ENCODE measurements at regions not wholly inside any gene's neighbourhood (a gene's known extent, or its start where the extent isn't known, plus 50 kb on each side); places are given as distances from the start of the nearest gene placed in this dataset.
"Not testable (repeated sequence)": the region's sequence is repeated elsewhere in the genome, so short reads cannot be mapped to it uniquely, and the experiment has no call there.

DNA sequence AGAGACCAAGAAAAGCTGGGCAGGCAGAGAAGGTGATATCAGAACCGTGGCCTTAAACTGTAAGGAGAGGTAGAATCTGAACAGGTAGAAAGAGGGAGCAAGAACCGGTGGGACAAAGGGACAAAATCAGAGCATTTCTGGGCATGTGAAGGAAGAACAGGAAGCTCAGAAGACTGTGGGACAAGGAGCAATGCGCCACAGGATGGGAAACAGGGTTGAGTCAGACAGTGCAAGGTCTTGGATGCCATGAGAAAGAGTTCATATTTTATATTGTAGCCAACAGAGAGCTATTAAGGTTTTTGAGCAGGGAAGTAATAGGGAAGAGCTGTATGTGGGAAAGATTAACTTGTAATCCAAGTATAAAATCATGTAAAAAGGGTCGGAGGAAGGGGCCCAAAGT, 106.4 kb upstream of the UGP2 start:
- Histone ChIP-seq H3K4me3 (no peak overlapping the region), H3K27ac (peak overlapping the region in 1 of 4 donors; percentile 20), H3K27me3 (no peaks in the 10 kb centered on the region), H3K36me3 (no peaks in the 10 kb centered on the region), H3K9me3 (no peaks in the 10 kb centered on the region), H3K4me1 (peaks cover 0 to 5% (median 0%) of the 10 kb centered on the region in 3 donors)
- TF ChIP-seq POLR2AphosphoS5 (IDR thresholded peaks at IDR 0.05): no peak
- no peak for TF ChIP-seq POLR2A (IDR thresholded peaks at IDR 0.05)
- TF ChIP-seq, protein P1, sequence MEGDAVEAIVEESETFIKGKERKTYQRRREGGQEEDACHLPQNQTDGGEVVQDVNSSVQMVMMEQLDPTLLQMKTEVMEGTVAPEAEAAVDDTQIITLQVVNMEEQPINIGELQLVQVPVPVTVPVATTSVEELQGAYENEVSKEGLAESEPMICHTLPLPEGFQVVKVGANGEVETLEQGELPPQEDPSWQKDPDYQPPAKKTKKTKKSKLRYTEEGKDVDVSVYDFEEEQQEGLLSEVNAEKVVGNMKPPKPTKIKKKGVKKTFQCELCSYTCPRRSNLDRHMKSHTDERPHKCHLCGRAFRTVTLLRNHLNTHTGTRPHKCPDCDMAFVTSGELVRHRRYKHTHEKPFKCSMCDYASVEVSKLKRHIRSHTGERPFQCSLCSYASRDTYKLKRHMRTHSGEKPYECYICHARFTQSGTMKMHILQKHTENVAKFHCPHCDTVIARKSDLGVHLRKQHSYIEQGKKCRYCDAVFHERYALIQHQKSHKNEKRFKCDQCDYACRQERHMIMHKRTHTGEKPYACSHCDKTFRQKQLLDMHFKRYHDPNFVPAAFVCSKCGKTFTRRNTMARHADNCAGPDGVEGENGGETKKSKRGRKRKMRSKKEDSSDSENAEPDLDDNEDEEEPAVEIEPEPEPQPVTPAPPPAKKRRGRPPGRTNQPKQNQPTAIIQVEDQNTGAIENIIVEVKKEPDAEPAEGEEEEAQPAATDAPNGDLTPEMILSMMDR (IDR thresholded peaks at IDR 0.05): no peak
- no peak for TF ChIP-seq EP300 (IDR thresholded peaks at IDR 0.05)
- WGBS, 2 donors (ENCODE audit: low coverage in 1 of 2): 83 to 87% methylated on average over 4 of the region's 4 CpGs
- no peak for ATAC-seq

DNA sequence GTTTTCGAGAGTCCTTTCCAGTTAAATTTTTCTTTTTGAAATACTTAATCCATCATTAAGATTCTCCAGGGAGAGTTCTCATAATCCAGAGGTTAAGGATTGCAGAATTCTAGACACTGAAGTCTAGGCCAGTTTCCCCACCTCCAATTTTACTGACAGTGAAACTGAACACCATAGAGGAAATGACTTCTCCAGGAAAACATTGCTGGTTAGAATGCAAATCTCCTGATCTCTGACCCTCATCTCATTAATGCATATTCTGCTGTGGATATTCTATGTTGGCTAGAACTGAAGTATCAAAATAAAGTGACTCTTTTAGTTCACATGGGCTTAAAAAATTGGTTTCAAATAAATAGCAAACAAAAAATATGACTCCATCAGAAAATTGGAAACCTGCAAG, 105.8 kb upstream of the UGP2 start:
- H3K4me3 ChIP-seq: no peak overlapping the region
- H3K27me3 ChIP-seq: no peaks in the 10 kb centered on the region
- H3K9me3 ChIP-seq: no peaks in the 10 kb centered on the region
- peaks cover 0 to 5% (median 0%) of the 10 kb centered on the region in 3 donors for H3K4me1 ChIP-seq
- H3K27ac ChIP-seq: no peak overlapping the region
- TF ChIP-seq POLR2A (IDR thresholded peaks at IDR 0.05) (no peak), EP300 (IDR thresholded peaks at IDR 0.05) (no peak), POLR2AphosphoS5 (IDR thresholded peaks at IDR 0.05) (no peak)
- TF ChIP-seq, protein P1 (IDR thresholded peaks at IDR 0.05): no peak
- no peak for ATAC-seq
- WGBS, 2 donors (ENCODE audit: low coverage in 1 of 2): 52 to 60% methylated on average over 1 of the region's 1 CpG
- H3K36me3 ChIP-seq: no peaks in the 10 kb centered on the region

DNA sequence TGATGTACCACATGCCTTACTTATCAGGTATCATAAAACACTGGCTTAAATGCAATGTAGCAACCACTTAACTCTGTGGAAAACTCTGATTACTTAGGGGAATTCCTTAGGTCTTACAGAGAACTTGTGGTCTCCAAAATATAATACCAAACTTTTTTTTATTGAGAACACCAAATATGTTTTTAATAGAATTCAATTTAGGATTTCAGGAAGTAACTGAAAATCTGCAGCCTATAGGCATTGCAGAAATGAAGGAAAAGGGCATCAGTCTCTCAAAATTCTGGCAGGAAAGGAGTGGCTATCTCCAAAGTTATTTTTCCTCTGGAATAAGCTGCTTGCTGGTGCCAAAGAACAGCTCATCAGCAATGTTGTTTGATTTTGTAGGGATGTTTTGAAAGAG, 105.3 kb upstream of the UGP2 start:
- no peak for ATAC-seq
- no peak overlapping the region for H3K27ac ChIP-seq
- no peaks in the 10 kb centered on the region for H3K36me3 ChIP-seq
- no peak overlapping the region for H3K4me3 ChIP-seq
- no peaks in the 10 kb centered on the region for H3K27me3 ChIP-seq
- peaks cover 0 to 5% (median 0%) of the 10 kb centered on the region in 3 donors for H3K4me1 ChIP-seq
- no peaks in the 10 kb centered on the region for H3K9me3 ChIP-seq
- TF ChIP-seq, protein P1 (IDR thresholded peaks at IDR 0.05): no peak
- TF ChIP-seq EP300 (IDR thresholded peaks at IDR 0.05) (no peak), POLR2AphosphoS5 (IDR thresholded peaks at IDR 0.05) (no peak), POLR2A (IDR thresholded peaks at IDR 0.05) (no peak)

DNA sequence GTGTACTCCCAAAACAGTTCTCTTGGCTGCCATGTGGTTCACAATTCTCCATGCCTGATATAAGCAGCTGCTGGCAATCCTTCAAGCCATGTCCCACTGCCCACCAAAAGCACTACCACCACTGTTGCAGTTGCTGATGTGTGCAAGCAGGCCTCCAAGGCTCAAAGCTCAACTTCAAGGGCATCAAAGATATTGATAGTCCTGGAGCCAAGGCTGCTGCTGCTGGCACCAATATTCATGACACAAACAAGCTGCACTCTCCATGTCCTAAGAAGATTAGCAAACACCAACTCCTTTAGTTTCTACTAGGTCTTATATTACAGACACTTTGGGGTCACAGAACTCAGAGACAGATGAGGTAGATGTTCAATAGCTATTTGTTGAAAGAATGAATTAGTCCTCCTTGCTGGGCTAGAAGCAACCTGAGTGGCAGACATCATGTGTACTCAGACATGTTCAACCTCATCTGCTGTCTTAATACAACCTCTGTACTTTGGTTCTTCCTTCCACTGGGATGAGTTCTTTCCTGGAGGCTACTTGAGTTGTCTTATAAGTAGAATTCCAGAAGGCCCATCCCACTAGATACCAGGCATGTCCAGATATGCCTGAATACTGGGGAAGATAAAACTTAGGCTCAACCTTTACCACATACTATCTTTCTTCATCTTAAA, 104.5 kb upstream of the UGP2 start:
- H3K4me3 ChIP-seq: no peak overlapping the region
- H3K9me3 ChIP-seq: no peaks in the 10 kb centered on the region
- no peaks in the 10 kb centered on the region for H3K27me3 ChIP-seq
- TF ChIP-seq POLR2A (IDR thresholded peaks at IDR 0.05) (no peak), POLR2AphosphoS5 (IDR thresholded peaks at IDR 0.05) (no peak), EP300 (IDR thresholded peaks at IDR 0.05) (no peak)
- TF ChIP-seq, protein P1 (IDR thresholded peaks at IDR 0.05): no peak
- peak overlapping the region in 1 of 4 donors; percentile 6 for H3K27ac ChIP-seq
- no peaks in the 10 kb centered on the region for H3K36me3 ChIP-seq
- no peak for ATAC-seq
- H3K4me1 ChIP-seq: peaks cover 0 to 5% (median 0%) of the 10 kb centered on the region in 3 donors

DNA sequence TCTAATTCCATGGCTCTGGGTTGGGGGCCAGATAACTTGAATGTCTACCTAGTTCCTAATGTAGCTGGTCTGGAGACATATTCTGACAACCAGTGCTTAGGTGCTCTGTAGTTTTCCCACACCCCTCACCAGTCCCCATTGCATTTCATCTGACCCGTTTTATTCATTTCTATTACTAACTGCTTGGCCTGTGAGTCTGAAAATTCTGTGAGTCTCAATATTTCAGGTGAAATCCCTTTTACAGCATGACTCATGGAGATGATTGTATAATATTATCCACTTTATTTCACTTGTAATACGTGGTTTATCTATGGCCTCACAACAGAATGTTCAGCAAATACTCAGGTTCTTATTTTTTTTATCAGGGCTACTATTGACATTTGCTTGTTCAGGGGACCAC, 103.7 kb upstream of the UGP2 start:
- TF ChIP-seq POLR2AphosphoS5 (IDR thresholded peaks at IDR 0.05) (no peak), POLR2A (IDR thresholded peaks at IDR 0.05) (no peak), EP300 (IDR thresholded peaks at IDR 0.05) (no peak)
- TF ChIP-seq, protein P1 (IDR thresholded peaks at IDR 0.05): no peak

DNA sequence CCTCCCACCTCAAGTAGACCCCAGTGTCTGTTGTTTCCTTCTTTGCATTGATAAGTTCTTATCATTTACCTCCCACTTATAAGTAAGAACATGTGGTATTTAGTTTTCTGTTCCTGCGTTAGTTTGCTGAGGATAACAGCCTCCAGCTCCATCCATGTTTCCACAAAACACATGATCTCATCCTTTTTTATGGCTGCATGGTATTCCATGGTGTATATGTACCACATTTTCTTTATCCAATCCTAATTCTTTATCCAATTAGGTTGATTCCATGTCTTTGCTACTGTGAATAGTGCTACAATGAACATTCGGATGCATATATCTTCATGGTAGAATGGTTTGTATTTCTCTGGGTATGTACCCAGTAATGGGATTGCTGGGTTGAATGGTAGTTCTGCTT, 102.5 kb upstream of the UGP2 start:
- not testable (repeated sequence) for ATAC-seq, H3K4me1 ChIP-seq, H3K27ac ChIP-seq, H3K9me3 ChIP-seq, H3K27me3 ChIP-seq, H3K4me3 ChIP-seq, H3K36me3 ChIP-seq
- 100% methylated on average over 2 of the region's 2 CpGs for WGBS, 2 donors (ENCODE audit: low coverage in 1 of 2)

More for the DNA sequence above, 103.7 kb upstream of the UGP2 start:
- WGBS, 2 donors (ENCODE audit: low coverage in 1 of 2): 29 to 40% methylated on average over 1 to 2 of the region's 2 CpGs
- no peak for ATAC-seq
- Histone ChIP-seq H3K36me3 (no peaks in the 10 kb centered on the region), H3K4me3 (no peak overlapping the region), H3K9me3 (no peaks in the 10 kb centered on the region), H3K27ac (peak overlapping the region in 1 of 4 donors; percentile 6), H3K27me3 (no peaks in the 10 kb centered on the region), H3K4me1 (peaks cover 0 to 5% (median 0%) of the 10 kb centered on the region in 3 donors)

Data from gastroesophageal sphincter (tissue), 4 donors.